Stimulated activated memory B cell treated with anti-CD40 and anti-IgM and Interleukin-4, amounts not matched to agents 10 μg/mL and 1 μg/mL and 100 μg/mL, for 72 hours (primary cell): ENCODE measurements at regions not wholly inside any gene's neighbourhood (a gene's known extent, or its start where the extent isn't known, plus 50 kb on each side); places are given as distances from the start of the nearest gene placed in this dataset.

Experiments used
- ATAC-seq: fragments of 150-1000 bp; cut with Tn5 transposase; 2 replicates; pipeline ENCODE4 v1.10.0; 2021
- H3K27ac Mint-ChIP-seq: one replicate; pipeline ENCODE4 v1.8.0; 2022; ENCODE audit warnings: mild to moderate bottlenecking, mixed read lengths
- H3K27me3 Mint-ChIP-seq: one replicate; pipeline ENCODE4 v1.8.0; 2022; ENCODE audit warnings: mixed read lengths
- H3K36me3 Mint-ChIP-seq: one replicate; pipeline ENCODE4 v1.8.0; 2022; ENCODE audit warnings: mixed read lengths
- H3K4me1 Mint-ChIP-seq: one replicate; pipeline ENCODE4 v1.8.0; 2022; ENCODE audit warnings: mixed read lengths
- H3K4me3 Mint-ChIP-seq: one replicate; pipeline ENCODE4 v1.8.0; 2022; ENCODE audit warnings: mild to moderate bottlenecking, moderate library complexity, mixed read lengths
- H3K9me3 Mint-ChIP-seq: one replicate; pipeline ENCODE4 v1.8.0; 2022; ENCODE audit warnings: mixed read lengths

DNA sequence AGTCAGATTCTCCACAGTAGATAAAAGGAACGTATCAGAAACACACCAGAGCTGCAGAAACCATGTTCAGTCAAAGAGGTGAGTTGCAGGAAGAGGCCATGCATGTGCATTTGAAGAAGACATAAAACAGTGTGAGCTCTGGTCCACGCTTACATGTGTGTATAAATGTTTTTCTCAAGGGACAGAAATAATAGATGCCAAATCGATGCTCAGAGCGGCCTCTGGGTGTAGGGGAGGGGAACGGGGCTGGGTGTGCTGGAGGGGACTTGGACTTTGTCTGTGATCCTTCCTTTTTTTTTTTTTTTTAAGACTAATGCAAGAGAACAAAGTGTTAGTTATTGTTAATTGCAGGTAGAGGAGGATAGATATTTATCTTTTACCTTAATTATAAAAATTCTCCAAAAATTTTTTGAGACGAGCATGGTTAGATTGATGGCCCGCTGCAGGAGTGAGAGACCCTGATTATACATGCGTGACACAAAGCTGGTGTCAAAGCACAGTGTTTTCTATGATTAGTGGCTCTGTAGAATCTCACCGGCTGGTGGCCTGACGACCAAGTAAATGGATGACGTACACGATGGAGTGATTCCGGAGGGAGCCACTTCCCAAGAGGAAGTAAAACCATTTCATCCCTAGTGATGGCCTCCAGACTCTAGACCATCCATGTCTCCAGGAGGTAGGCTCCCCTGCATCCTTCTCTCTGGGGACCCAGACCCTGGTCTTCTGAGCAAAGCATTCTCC lies 240.2 kb downstream of the ENGASE start:
- Mint-ChIP-seq H3K4me1 (peaks cover 9% of the 10 kb centered on the region), H3K9me3 (no peaks in the 10 kb centered on the region), H3K36me3 (no peaks in the 10 kb centered on the region), H3K4me3 (no peak overlapping the region), H3K27me3 (peaks cover 91% of the 10 kb centered on the region), H3K27ac (no peak overlapping the region)
- no peak for ATAC-seq

DNA sequence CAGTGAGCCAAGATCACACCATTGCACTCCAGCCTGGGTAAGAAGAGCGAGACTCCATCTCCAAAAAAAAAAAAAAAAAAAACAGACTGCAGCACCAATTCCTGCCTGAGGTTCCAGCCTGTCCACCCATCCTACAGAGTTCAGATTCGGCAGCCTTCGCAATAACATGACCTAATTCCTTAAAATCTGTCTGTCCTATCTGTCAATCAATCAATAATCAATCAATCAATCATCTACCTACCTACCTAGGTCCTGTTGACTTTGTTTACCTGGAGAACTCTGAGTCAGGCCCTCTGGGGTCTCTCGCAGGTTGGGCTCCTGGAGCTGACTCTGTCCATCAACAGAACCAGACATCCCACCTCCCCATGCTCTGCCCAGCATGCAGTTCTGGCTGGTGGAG lies 236.7 kb downstream of the ENGASE start:
- Mint-ChIP-seq H3K4me1 (peaks cover 31% of the 10 kb centered on the region), H3K9me3 (no peaks in the 10 kb centered on the region), H3K27me3 (peaks cover 83% of the 10 kb centered on the region), H3K27ac (no peak overlapping the region), H3K36me3 (no peaks in the 10 kb centered on the region), H3K4me3 (no peak overlapping the region)
- no peak for ATAC-seq

GRCh38 chr17:79306424-79307318 lies 232.0 kb downstream of the ENGASE start:
- Mint-ChIP-seq H3K9me3 (no peaks in the 10 kb centered on the region), H3K27ac (no peak overlapping the region), H3K4me1 (peaks cover 62% of the 10 kb centered on the region), H3K36me3 (no peaks in the 10 kb centered on the region), H3K4me3 (no peak overlapping the region), H3K27me3 (peaks cover 52% of the 10 kb centered on the region)
- ATAC-seq: peak; percentile 61

GRCh38 chr17:79305768-79306423 lies 231.3 kb downstream of the ENGASE start:
- Mint-ChIP-seq H3K9me3 (no peaks in the 10 kb centered on the region), H3K27ac (peak overlapping the region; percentile 62)

DNA sequence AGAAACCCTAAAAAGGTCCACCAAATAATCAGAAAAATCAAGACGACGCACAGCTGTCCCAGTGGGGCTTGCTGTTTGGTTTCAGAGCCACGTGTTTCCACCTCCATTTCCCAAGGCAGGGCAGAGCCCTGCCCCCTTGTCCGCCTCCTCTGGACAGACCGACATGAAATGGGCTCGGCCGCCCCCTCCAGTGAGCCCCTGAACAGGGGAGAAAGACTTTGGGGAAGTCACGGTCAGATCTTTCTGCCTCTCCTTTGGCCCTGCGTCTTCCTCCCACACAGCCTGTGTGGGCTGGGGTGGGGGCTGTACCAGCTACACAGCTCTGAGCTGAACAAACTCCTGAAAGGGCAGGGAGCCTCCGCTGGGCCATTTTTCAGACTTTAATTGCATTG lies 230.7 kb downstream of the ENGASE start:
- no peaks in the 10 kb centered on the region for H3K9me3 Mint-ChIP-seq
- H3K27me3 Mint-ChIP-seq: peaks cover 46% of the 10 kb centered on the region
- no peak overlapping the region for H3K4me3 Mint-ChIP-seq
- H3K27ac Mint-ChIP-seq: peak overlapping the region; percentile 62
- H3K36me3 Mint-ChIP-seq: no peaks in the 10 kb centered on the region
- peaks cover 59% of the 10 kb centered on the region for H3K4me1 Mint-ChIP-seq
- no peak for ATAC-seq

More at GRCh38 chr17:79305768-79306423, 231.3 kb downstream of the ENGASE start:
- no peaks in the 10 kb centered on the region for H3K36me3 Mint-ChIP-seq
- peaks cover 62% of the 10 kb centered on the region for H3K4me1 Mint-ChIP-seq
- H3K27me3 Mint-ChIP-seq: peaks cover 46% of the 10 kb centered on the region
- no peak for ATAC-seq
- H3K4me3 Mint-ChIP-seq: no peak overlapping the region

DNA sequence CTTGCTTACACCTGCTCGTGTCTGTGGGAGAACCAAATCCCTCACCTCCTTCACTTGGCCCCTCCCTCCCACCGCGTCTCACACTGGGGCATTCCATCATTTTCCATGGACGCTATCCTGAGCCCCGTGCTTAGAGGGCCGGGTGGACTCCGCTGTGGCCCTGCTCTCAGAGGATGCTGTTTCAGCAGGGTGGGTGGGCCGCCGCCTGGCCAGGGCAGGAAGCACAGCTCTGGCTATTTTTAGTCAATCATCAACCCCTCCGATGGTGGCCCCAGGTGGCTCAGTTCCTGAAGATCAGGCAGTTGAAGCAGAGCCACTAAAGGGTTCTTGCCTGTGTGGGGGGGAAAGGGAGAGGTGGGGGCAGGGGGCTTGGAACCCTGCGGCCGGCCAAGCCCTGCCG lies 230.3 kb downstream of the ENGASE start:
- peak overlapping the region; percentile 23 for H3K4me3 Mint-ChIP-seq
- H3K9me3 Mint-ChIP-seq: no peaks in the 10 kb centered on the region
- peaks cover 54% of the 10 kb centered on the region for H3K4me1 Mint-ChIP-seq
- peaks cover 46% of the 10 kb centered on the region for H3K27me3 Mint-ChIP-seq
- H3K27ac Mint-ChIP-seq: peak overlapping the region; percentile 62
- no peaks in the 10 kb centered on the region for H3K36me3 Mint-ChIP-seq
- peak; percentile 40 for ATAC-seq

GRCh38 chr17:79303641-79304205 lies 229.1 kb downstream of the ENGASE start:
- no peak overlapping the region for H3K4me3 Mint-ChIP-seq
- ATAC-seq: no peak
- no peaks in the 10 kb centered on the region for H3K36me3 Mint-ChIP-seq
- peaks cover 49% of the 10 kb centered on the region for H3K27me3 Mint-ChIP-seq
- H3K4me1 Mint-ChIP-seq: peaks cover 52% of the 10 kb centered on the region
- H3K27ac Mint-ChIP-seq: no peak overlapping the region
- H3K9me3 Mint-ChIP-seq: no peaks in the 10 kb centered on the region

- Mint-ChIP-seq H3K4me3 (no peak overlapping the region), H3K27me3 (peaks cover 60% of the 10 kb centered on the region), H3K27ac (no peak overlapping the region), H3K36me3 (no peaks in the 10 kb centered on the region), H3K9me3 (no peaks in the 10 kb centered on the region), H3K4me1 (peaks cover 38% of the 10 kb centered on the region)
- no peak for ATAC-seq
These were observed 226.8 kb downstream of the ENGASE start for GRCh38 chr17:79301469-79301868.

GRCh38 chr17:79299349-79299748 lies 224.7 kb downstream of the ENGASE start:
- H3K4me1 Mint-ChIP-seq: peaks cover 17% of the 10 kb centered on the region
- no peaks in the 10 kb centered on the region for H3K9me3 Mint-ChIP-seq
- ATAC-seq: no peak
- peaks cover 66% of the 10 kb centered on the region for H3K27me3 Mint-ChIP-seq
- no peak overlapping the region for H3K4me3 Mint-ChIP-seq
- no peaks in the 10 kb centered on the region for H3K36me3 Mint-ChIP-seq
- H3K27ac Mint-ChIP-seq: no peak overlapping the region

DNA sequence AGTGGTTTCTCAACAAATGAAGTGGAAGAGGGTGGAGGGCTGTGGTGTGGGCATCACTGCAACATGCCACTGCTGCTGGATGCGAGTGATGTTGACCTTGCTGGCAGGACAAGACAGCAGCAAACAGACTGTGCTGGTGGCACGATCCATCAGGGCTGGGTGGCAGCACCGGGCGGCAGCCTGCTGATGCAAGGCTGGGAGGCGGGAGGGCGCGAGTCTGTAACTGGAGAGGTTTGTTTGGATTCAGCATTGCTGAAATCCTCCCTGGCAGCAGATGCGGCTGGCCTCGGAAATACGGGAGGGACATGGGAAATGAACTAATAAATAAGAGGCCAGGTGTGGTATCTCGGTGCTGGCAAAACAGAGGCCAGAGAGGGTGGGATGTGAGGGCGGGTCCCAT lies 224.2 kb downstream of the ENGASE start:
- Mint-ChIP-seq H3K27ac (no peak overlapping the region), H3K9me3 (no peaks in the 10 kb centered on the region), H3K4me3 (no peak overlapping the region), H3K27me3 (peaks cover 71% of the 10 kb centered on the region), H3K36me3 (no peaks in the 10 kb centered on the region), H3K4me1 (peaks cover 11% of the 10 kb centered on the region)
- no peak for ATAC-seq

DNA sequence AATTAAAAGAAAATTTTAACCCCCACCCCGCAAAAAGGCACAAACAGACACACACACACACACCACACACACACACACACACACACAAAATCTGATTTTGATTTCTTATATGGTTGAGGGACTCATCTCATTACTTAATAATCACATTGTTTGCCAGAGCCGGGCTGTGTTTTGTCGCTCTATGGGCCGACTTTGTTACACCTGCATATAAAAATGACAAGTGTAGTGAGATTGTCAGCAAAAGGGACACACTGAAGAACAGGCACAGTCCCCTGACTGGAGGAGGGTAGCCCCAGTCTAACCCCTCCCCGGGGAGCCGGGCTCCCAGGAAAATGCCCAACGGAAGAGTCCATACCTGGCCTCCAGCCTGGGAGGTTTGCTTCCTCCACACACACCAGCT lies 221.6 kb downstream of the ENGASE start:
- no peak for ATAC-seq
- Mint-ChIP-seq H3K27ac (no peak overlapping the region), H3K9me3 (peaks cover 4% of the 10 kb centered on the region), H3K4me3 (no peak overlapping the region), H3K36me3 (no peaks in the 10 kb centered on the region), H3K27me3 (peaks cover 93% of the 10 kb centered on the region), H3K4me1 (peaks cover 6% of the 10 kb centered on the region)

DNA sequence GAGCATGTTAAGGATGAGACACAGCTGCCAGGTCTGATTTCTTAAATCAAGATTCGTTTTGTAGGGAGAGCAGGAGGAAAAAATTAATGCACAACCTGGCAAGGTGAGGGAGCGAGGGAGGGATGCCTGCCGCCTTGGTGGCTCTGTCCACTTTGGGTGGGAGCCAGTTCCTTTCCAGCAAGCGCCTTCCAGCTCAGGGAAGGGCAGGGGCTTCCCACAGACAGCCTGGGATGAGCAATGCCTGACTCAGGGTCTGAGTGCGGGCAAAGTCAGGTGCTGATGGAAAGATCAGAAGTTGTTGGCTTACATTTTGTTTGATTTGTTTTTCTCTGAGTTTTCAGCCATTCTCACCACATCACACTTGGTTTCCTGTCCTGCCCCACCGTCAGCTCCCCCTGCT lies 220.7 kb downstream of the ENGASE start:
- no peak for ATAC-seq
- no peak overlapping the region for H3K4me3 Mint-ChIP-seq
- no peak overlapping the region for H3K27ac Mint-ChIP-seq
- H3K36me3 Mint-ChIP-seq: no peaks in the 10 kb centered on the region
- peaks cover 6% of the 10 kb centered on the region for H3K4me1 Mint-ChIP-seq
- H3K9me3 Mint-ChIP-seq: peaks cover 4% of the 10 kb centered on the region
- H3K27me3 Mint-ChIP-seq: peaks cover 95% of the 10 kb centered on the region

- no peak overlapping the region for H3K4me3 Mint-ChIP-seq
- ATAC-seq: no peak
- H3K9me3 Mint-ChIP-seq: peaks cover 4% of the 10 kb centered on the region
- H3K27ac Mint-ChIP-seq: no peak overlapping the region
- H3K36me3 Mint-ChIP-seq: no peaks in the 10 kb centered on the region
- peaks cover 95% of the 10 kb centered on the region for H3K27me3 Mint-ChIP-seq
- H3K4me1 Mint-ChIP-seq: peaks cover 11% of the 10 kb centered on the region
These were observed 219.9 kb downstream of the ENGASE start for GRCh38 chr17:79294459-79295071.

GRCh38 chr17:79292501-79292900 lies 217.9 kb downstream of the ENGASE start:
- H3K9me3 Mint-ChIP-seq: peaks cover 4% of the 10 kb centered on the region
- no peaks in the 10 kb centered on the region for H3K36me3 Mint-ChIP-seq
- H3K4me1 Mint-ChIP-seq: peaks cover 7% of the 10 kb centered on the region
- ATAC-seq: no peak
- H3K27ac Mint-ChIP-seq: no peak overlapping the region
- no peak overlapping the region for H3K4me3 Mint-ChIP-seq
- H3K27me3 Mint-ChIP-seq: peaks cover 95% of the 10 kb centered on the region

GRCh38 chr17:79291391-79291790 lies 216.8 kb downstream of the ENGASE start:
- ATAC-seq: no peak
- Mint-ChIP-seq H3K36me3 (no peaks in the 10 kb centered on the region), H3K27ac (no peak overlapping the region), H3K4me1 (peaks cover 7% of the 10 kb centered on the region), H3K9me3 (peaks cover 4% of the 10 kb centered on the region), H3K4me3 (no peak overlapping the region), H3K27me3 (peaks cover 95% of the 10 kb centered on the region)
